Activated T-helper 1 cell treated with anti-CD3 and anti-CD28 coated beads, Interleukin-2, amount 50 U/mL, for 16 hours (primary cell): ENCODE measurements at regions not wholly inside any gene's neighbourhood (a gene's known extent, or its start where the extent isn't known, plus 50 kb on each side); places are given as distances from the start of the nearest gene placed in this dataset.

Experiments used
- DNase-seq, 2 donors: peaks; one replicate each; pipeline ENCODE4 v3.0.0-alpha.2; 2020; ENCODE audit warnings: low read depth in 1 of 2, low spot score in 1 of 2

- no peak for DNase-seq
Measured at GRCh38 chr11:128231845-128232410, 355.4 kb downstream of the ETS1 start.

- no peak for DNase-seq
Measured at GRCh38 chr11:128227466-128227865, 359.9 kb downstream of the ETS1 start.

- no peak for DNase-seq
Measured at GRCh38 chr11:128226106-128226716, 361.1 kb downstream of the ETS1 start.

- DNase-seq: no peak
Measured at GRCh38 chr11:128222245-128222884, 365.0 kb downstream of the ETS1 start.

- no peak for DNase-seq
Measured at GRCh38 chr11:128219731-128220120, 367.6 kb downstream of the ETS1 start.

- DNase-seq: no peak
Measured at GRCh38 chr11:128216198-128216597, 371.2 kb downstream of the ETS1 start.

- DNase-seq: no peak
Measured at GRCh38 chr11:128215238-128215882, 372.0 kb downstream of the ETS1 start.

- DNase-seq: no peak
Measured at GRCh38 chr11:128214263-128214662, 373.1 kb downstream of the ETS1 start.

- no peak for DNase-seq
Measured at GRCh38 chr11:128213461-128213860, 373.9 kb downstream of the ETS1 start.

GRCh38 chr11:128212324-128212723 is 375.0 kb downstream of the ETS1 start:
- DNase-seq: no peak

- no peak for DNase-seq
Measured at GRCh38 chr11:128210148-128210940, 377.0 kb downstream of the ETS1 start.

GRCh38 chr11:128209138-128209435 is 378.3 kb downstream of the ETS1 start:
- DNase-seq: no peak

- no peak for DNase-seq
Measured at GRCh38 chr11:128208329-128209137, 378.8 kb downstream of the ETS1 start.

- DNase-seq: no peak
Measured at GRCh38 chr11:128207861-128208321, 379.5 kb downstream of the ETS1 start.

GRCh38 chr11:128206461-128206860 is 380.9 kb downstream of the ETS1 start:
- no peak for DNase-seq

- no peak for DNase-seq
Measured at GRCh38 chr11:128205796-128206195, 381.6 kb downstream of the ETS1 start.

- DNase-seq: no peak
Measured at GRCh38 chr11:128204898-128205297, 382.5 kb downstream of the ETS1 start.

- no peak for DNase-seq
Measured at GRCh38 chr11:128201801-128202200, 385.6 kb downstream of the ETS1 start.

GRCh38 chr11:128201009-128201408 is 386.3 kb downstream of the ETS1 start:
- DNase-seq: no peak

GRCh38 chr11:128200467-128200866 is 386.9 kb downstream of the ETS1 start:
- DNase-seq: no peak
